ENCODE measurements at regions not wholly inside any gene's neighbourhood (a gene's known extent, or its start where the extent isn't known, plus 50 kb on each side); places are given as distances from the start of the nearest gene placed in this dataset.

DNA sequence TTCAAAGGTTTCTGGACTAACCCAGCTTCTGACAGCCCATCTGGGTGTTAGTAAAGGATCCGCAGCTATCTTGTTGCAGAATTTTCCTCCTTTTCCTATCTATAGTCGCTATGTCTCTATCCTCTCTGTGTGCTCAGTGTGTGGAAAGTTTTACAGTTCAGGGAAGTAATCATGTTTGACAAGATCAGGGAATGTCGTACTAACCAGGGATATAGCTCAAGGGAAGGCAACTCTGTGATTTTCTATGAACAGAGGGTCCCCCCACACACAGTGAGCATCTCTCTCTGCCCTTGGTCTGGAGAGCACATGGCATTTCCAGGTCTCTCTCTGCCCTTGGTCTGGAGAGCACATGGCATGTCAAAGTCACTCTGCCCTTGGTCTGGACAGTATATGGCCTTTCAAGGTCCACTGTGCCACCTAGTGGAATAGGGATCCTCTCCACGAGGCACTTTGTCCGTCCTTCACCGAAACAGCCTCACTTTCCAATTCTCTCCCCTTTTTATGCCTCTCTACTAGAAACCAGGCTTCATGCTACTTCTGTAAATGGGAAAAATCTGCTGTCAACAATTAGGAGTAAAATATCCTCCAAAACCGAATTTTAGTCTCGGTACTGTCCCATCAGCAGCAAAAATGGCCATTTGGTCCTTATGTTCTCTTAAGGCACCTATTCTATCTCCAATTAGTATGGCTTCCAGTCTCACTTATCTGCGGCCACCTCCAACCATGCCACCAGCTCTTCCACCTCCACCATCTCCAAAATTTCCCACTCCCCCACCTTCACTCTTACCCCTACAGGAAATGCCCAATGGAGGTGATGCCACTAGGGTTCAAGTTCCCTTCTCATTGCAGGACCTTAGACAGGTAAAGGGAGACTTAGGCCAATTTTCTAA lies 88.7 kb downstream of the IGLL5 start:
- no peaks in the 10 kb centered on the region for H3K27me3 ChIP-seq (ENCODE audit: control insufficient read depth, insufficient read depth, low read length)
- no peaks in the 10 kb centered on the region for H3K4me1 ChIP-seq (ENCODE audit: control insufficient read depth in 2 of 3, insufficient read depth in 2 of 3, low read depth in 1 of 3, low read length in 3 of 3)
- DNase-seq, result no peak
- no peaks in the 10 kb centered on the region for H3K36me3 ChIP-seq (ENCODE audit: control insufficient read depth in 2 of 3, insufficient read depth in 3 of 3, low read length in 3 of 3)
- intact Hi-C loops (cut with DNase I), result no loop called here
- no peak for FAIRE-seq
- peaks cover 0 to 12% (median 3%) of the 10 kb centered on the region in 3 donors for H3K9me3 ChIP-seq (ENCODE audit: control insufficient read depth in 2 of 3, insufficient read depth in 1 of 3, low read length in 3 of 3)
- H3K27ac ChIP-seq (ENCODE audit: low read depth in 2 of 2, low read length in 2 of 2), result no peak overlapping the region
- H3K9ac ChIP-seq (ENCODE audit: low read length in 3 of 3), result no peak overlapping the region
- H3K4me3 ChIP-seq (ENCODE audit: low read length in 3 of 3), result no peak overlapping the region
- TF ChIP-seq CTCF (IDR thresholded peaks at IDR 0.05; ENCODE audit: borderline replicate concordance, extremely low read depth, insufficient read depth), result no peak

DNA sequence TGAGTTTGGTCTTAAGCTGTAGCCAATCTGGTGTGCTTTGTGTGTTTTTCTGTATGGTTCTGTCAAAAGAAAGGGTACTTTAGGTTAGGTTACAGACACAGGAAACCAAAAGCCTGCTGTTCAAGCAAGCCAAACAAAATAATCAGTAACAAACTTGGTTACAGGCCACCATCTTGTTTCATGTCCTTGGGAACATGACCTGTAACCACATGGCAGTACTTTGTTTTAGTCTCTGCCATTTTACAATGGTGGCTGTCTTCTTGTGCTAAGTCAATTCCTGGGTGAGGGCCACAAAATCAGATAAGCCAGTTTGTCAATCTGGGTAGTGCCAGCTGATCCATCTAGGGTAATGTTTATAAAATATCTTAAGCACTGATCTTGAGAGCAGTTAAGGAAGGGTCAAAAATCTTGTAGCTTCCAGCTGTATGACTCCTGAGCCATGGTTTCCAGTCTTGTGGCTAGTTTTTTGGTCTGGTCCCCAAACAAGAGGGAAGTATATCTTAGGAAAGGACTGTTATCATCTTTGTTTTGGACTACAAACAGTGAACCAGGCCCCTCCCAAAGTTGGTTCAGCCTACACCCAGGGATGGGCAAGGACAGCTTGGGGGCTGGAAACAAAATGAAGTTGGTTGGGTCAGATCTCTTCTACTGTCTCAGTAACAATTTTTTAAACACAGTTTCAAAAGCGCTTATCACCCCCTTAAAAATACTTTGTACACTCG lies 90.0 kb downstream of the IGLL5 start:
- TF ChIP-seq CTCF (IDR thresholded peaks at IDR 0.05; ENCODE audit: borderline replicate concordance, extremely low read depth, insufficient read depth), result no peak

GRCh38 chr22:22978637-22979036 lies 91.0 kb downstream of the IGLL5 start:
- Histone ChIP-seq H3K4me1 (ENCODE audit: control insufficient read depth in 2 of 3, insufficient read depth in 2 of 3, low read depth in 1 of 3, low read length in 3 of 3) (no peaks in the 10 kb centered on the region), H3K9ac (ENCODE audit: low read length in 3 of 3) (no peak overlapping the region), H3K9me3 (ENCODE audit: control insufficient read depth in 2 of 3, insufficient read depth in 1 of 3, low read length in 3 of 3) (peaks cover 0 to 12% (median 3%) of the 10 kb centered on the region in 3 donors), H3K27me3 (ENCODE audit: control insufficient read depth, insufficient read depth, low read length) (no peaks in the 10 kb centered on the region), H3K36me3 (ENCODE audit: control insufficient read depth in 2 of 3, insufficient read depth in 3 of 3, low read length in 3 of 3) (no peaks in the 10 kb centered on the region), H3K4me3 (ENCODE audit: low read length in 3 of 3) (no peak overlapping the region), H3K27ac (ENCODE audit: low read depth in 2 of 2, low read length in 2 of 2) (no peak overlapping the region)
- no peak for FAIRE-seq
- no peak for DNase-seq
- intact Hi-C loops (cut with DNase I), result no loop called here
- no peak for TF ChIP-seq CTCF (IDR thresholded peaks at IDR 0.05; ENCODE audit: borderline replicate concordance, extremely low read depth, insufficient read depth)

More for the DNA sequence above, 90.0 kb downstream of the IGLL5 start:
- no peak overlapping the region for H3K4me3 ChIP-seq (ENCODE audit: low read length in 3 of 3)
- DNase-seq (no peak), FAIRE-seq (no peak)
- no peaks in the 10 kb centered on the region for H3K36me3 ChIP-seq (ENCODE audit: control insufficient read depth in 2 of 3, insufficient read depth in 3 of 3, low read length in 3 of 3)
- H3K9ac ChIP-seq (ENCODE audit: low read length in 3 of 3), result no peak overlapping the region
- no peak overlapping the region for H3K27ac ChIP-seq (ENCODE audit: low read depth in 2 of 2, low read length in 2 of 2)
- peaks cover 0 to 12% (median 3%) of the 10 kb centered on the region in 3 donors for H3K9me3 ChIP-seq (ENCODE audit: control insufficient read depth in 2 of 3, insufficient read depth in 1 of 3, low read length in 3 of 3)
- H3K27me3 ChIP-seq (ENCODE audit: control insufficient read depth, insufficient read depth, low read length), result no peaks in the 10 kb centered on the region
- H3K4me1 ChIP-seq (ENCODE audit: control insufficient read depth in 2 of 3, insufficient read depth in 2 of 3, low read depth in 1 of 3, low read length in 3 of 3), result no peaks in the 10 kb centered on the region
- intact Hi-C loops (cut with DNase I), result no loop called here

All from kidney (tissue), 13 donors.